Activated naive CD4-positive, alpha-beta T cell treated with anti-CD3 and anti-CD28 coated beads, Interleukin-2, amount 10 ng/mL, durations not matched to agents 7 days and 5 days (primary cell): ENCODE measurements at regions not wholly inside any gene's neighbourhood (a gene's known extent, or its start where the extent isn't known, plus 50 kb on each side); places are given as distances from the start of the nearest gene placed in this dataset.

Source experiments
- CTCF ChIA-PET: fragments of 350-600 bp; sonication (Branson Sonifier 250); formaldehyde crosslinking; loops from one replicate; lab custom pipeline; 2021; ENCODE audit warnings: antibody characterized with exemption; lab: Charles Lee
- DNase-seq: peaks from one replicate; pipeline ENCODE4 v3.0.0-alpha.2; 2020
- H3K27ac Mint-ChIP-seq: one replicate; pipeline ENCODE4 v1.8.0; 2021; ENCODE audit warnings: mild to moderate bottlenecking, moderate library complexity, mixed read lengths
- H3K27me3 Mint-ChIP-seq: one replicate; pipeline ENCODE4 v1.8.0; 2021; ENCODE audit warnings: mild to moderate bottlenecking, mixed read lengths
- H3K36me3 Mint-ChIP-seq: one replicate; pipeline ENCODE4 v1.8.0; 2021; ENCODE audit warnings: mixed read lengths
- H3K4me1 Mint-ChIP-seq: one replicate; pipeline ENCODE4 v1.8.0; 2021; ENCODE audit warnings: mixed read lengths
- H3K4me3 Mint-ChIP-seq: one replicate; pipeline ENCODE4 v1.8.0; 2021; ENCODE audit warnings: mild to moderate bottlenecking, moderate library complexity, mixed read lengths
- H3K9me3 Mint-ChIP-seq: one replicate; pipeline ENCODE4 v1.8.0; 2021; ENCODE audit warnings: mixed read lengths

DNA sequence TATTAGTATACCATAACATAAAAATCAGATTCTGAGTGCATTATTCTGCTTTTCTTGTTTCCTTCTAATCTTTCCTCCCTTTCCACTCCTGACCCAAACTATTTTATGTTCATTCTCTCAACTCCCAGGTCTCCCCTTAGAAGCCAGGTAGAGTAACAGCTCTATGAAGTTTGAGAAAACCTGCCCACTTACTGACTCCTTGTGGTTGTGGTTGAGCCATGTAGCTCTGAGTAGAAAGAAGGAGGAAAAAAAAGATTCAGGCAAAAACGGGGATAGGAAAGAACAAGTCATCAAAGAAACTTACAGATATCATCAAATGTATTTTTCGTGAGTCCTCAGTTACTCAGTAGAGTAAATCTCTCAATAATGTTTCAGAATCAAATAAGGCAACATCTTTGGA lies 216.7 kb downstream of the PMP22 start:
- Mint-ChIP-seq H3K27ac (no peak overlapping the region), H3K36me3 (no peaks in the 10 kb centered on the region), H3K9me3 (no peaks in the 10 kb centered on the region), H3K4me3 (no peak overlapping the region), H3K27me3 (peaks cover 4% of the 10 kb centered on the region), H3K4me1 (no peaks in the 10 kb centered on the region)
- CTCF ChIA-PET: no interaction called here
- DNase-seq: no peak

GRCh38 chr17:15042311-15042710 lies 222.8 kb downstream of the PMP22 start:
- Mint-ChIP-seq H3K27me3 (no peaks in the 10 kb centered on the region), H3K27ac (no peak overlapping the region), H3K4me3 (no peak overlapping the region), H3K4me1 (no peaks in the 10 kb centered on the region), H3K36me3 (no peaks in the 10 kb centered on the region), H3K9me3 (no peaks in the 10 kb centered on the region)
- CTCF ChIA-PET: no interaction called here
- no peak for DNase-seq

GRCh38 chr17:15039366-15039765 lies 225.8 kb downstream of the PMP22 start:
- CTCF ChIA-PET: no interaction called here
- Mint-ChIP-seq H3K27ac (no peak overlapping the region), H3K27me3 (no peaks in the 10 kb centered on the region)

GRCh38 chr17:15038656-15039055 lies 226.5 kb downstream of the PMP22 start:
- Mint-ChIP-seq H3K9me3 (peaks cover 5% of the 10 kb centered on the region), H3K4me1 (no peaks in the 10 kb centered on the region), H3K36me3 (no peaks in the 10 kb centered on the region), H3K4me3 (no peak overlapping the region), H3K27me3 (no peaks in the 10 kb centered on the region), H3K27ac (no peak overlapping the region)
- CTCF ChIA-PET: no interaction called here
- DNase-seq: no peak

More at GRCh38 chr17:15039366-15039765, 225.8 kb downstream of the PMP22 start:
- Mint-ChIP-seq H3K36me3 (no peaks in the 10 kb centered on the region), H3K4me3 (no peak overlapping the region), H3K9me3 (peaks cover 5% of the 10 kb centered on the region), H3K4me1 (no peaks in the 10 kb centered on the region)
- DNase-seq: no peak

DNA sequence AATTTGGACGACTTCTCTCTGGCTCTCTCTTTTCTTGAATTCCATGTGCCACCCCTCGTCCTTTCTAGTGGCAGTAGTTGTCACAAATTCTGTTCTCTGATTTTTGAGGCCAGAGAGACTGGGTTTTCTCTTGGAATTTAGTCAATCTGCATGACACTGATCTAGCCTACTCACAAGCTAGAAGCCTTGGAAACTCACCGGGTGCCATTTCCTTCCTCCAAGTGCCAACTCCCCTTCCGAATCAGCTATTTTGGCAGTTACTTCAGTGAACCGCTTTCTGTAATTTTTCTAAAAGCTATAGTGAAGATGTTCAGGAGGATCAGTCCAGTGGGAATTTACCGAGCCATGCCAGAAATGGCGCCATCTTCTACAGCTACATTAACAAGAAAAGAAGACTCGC lies 228.9 kb downstream of the PMP22 start:
- CTCF ChIA-PET: no interaction called here
- H3K36me3 Mint-ChIP-seq: no peaks in the 10 kb centered on the region
- no peaks in the 10 kb centered on the region for H3K27me3 Mint-ChIP-seq
- H3K27ac Mint-ChIP-seq: no peak overlapping the region
- H3K4me3 Mint-ChIP-seq: no peak overlapping the region
- no peak for DNase-seq
- no peaks in the 10 kb centered on the region for H3K4me1 Mint-ChIP-seq
- H3K9me3 Mint-ChIP-seq: peaks cover 5% of the 10 kb centered on the region

- Mint-ChIP-seq H3K9me3 (peaks cover 5% of the 10 kb centered on the region), H3K4me3 (no peak overlapping the region), H3K36me3 (no peaks in the 10 kb centered on the region), H3K4me1 (no peaks in the 10 kb centered on the region), H3K27me3 (no peaks in the 10 kb centered on the region), H3K27ac (no peak overlapping the region)
- CTCF ChIA-PET: no interaction called here
- no peak for DNase-seq
These were observed 233.2 kb downstream of the PMP22 start for GRCh38 chr17:15031975-15032374.

DNA sequence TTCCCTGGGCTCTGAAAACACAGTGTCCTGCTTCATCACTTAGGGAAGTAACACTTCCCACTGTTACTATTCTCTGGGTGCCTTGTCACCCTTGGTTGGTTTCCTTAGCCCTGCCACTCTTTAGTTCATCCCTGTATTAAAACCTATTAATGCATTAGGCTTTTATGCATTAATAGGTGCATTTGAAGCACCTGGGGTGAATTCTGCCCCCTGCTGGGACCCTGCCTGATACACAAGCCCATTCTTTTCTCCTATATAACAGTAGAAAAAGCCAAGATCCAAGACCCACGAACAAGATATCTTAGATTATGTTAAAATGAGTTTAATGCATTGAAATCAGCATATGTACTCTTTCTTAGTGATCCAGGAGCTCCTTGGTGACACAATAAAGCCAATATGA lies 235.7 kb downstream of the PMP22 start:
- peaks cover under 1% of the 10 kb centered on the region for H3K9me3 Mint-ChIP-seq
- no peaks in the 10 kb centered on the region for H3K36me3 Mint-ChIP-seq
- H3K27me3 Mint-ChIP-seq: no peaks in the 10 kb centered on the region
- no peaks in the 10 kb centered on the region for H3K4me1 Mint-ChIP-seq
- H3K27ac Mint-ChIP-seq: no peak overlapping the region
- no peak for DNase-seq
- no peak overlapping the region for H3K4me3 Mint-ChIP-seq
- CTCF ChIA-PET: no interaction called here

DNA sequence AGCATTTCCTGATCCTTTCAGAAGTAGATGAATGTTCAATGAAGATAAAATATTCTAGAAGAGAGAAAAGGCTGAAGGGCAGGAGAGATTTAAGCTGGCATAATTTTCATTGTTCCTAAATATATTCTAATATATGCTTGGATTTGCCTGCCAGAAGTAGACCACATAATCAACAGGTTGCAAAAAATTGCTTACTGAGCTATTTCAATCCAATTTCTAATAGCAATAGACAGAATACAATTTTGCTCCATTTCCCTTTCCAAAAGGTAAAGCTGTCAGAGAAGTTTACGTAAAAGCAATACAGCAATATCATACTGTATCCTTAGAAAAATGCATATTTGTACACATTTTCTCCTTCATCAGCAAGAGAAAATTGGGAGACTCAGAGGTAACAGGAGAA lies 237.3 kb downstream of the PMP22 start:
- Mint-ChIP-seq H3K27ac (no peak overlapping the region), H3K4me3 (no peak overlapping the region), H3K36me3 (no peaks in the 10 kb centered on the region), H3K9me3 (peaks cover 2% of the 10 kb centered on the region), H3K4me1 (no peaks in the 10 kb centered on the region), H3K27me3 (no peaks in the 10 kb centered on the region)
- DNase-seq: no peak
- CTCF ChIA-PET: no interaction called here

- no peaks in the 10 kb centered on the region for H3K36me3 Mint-ChIP-seq
- no peaks in the 10 kb centered on the region for H3K4me1 Mint-ChIP-seq
- no peak for DNase-seq
- H3K27ac Mint-ChIP-seq: no peak overlapping the region
- no peak overlapping the region for H3K4me3 Mint-ChIP-seq
- CTCF ChIA-PET: no interaction called here
- no peaks in the 10 kb centered on the region for H3K27me3 Mint-ChIP-seq
- peaks cover 2% of the 10 kb centered on the region for H3K9me3 Mint-ChIP-seq
These were observed 239.0 kb downstream of the PMP22 start for GRCh38 chr17:15026088-15026487.

- CTCF ChIA-PET: interaction anchor here (0.6 kb wide), 1 partner anchor 201 kb away, joined by 4 read pairs; no protein-coding TSS in a partner anchor
- Mint-ChIP-seq H3K9me3 (peaks cover 2% of the 10 kb centered on the region), H3K27me3 (no peaks in the 10 kb centered on the region)
These were observed 241.4 kb downstream of the PMP22 start for GRCh38 chr17:15023589-15024336.

GRCh38 chr17:15019158-15019557 lies 246.0 kb downstream of the PMP22 start:
- Mint-ChIP-seq H3K9me3 (no peaks in the 10 kb centered on the region), H3K4me3 (no peak overlapping the region), H3K4me1 (no peaks in the 10 kb centered on the region), H3K36me3 (no peaks in the 10 kb centered on the region), H3K27me3 (no peaks in the 10 kb centered on the region), H3K27ac (no peak overlapping the region)
- DNase-seq: no peak
- CTCF ChIA-PET: no interaction called here

More at GRCh38 chr17:15023589-15024336, 241.4 kb downstream of the PMP22 start:
- Mint-ChIP-seq H3K36me3 (no peaks in the 10 kb centered on the region), H3K4me1 (no peaks in the 10 kb centered on the region), H3K4me3 (no peak overlapping the region), H3K27ac (no peak overlapping the region)
- no peak for DNase-seq

GRCh38 chr17:15012351-15012980 lies 252.7 kb downstream of the PMP22 start:
- H3K27me3 Mint-ChIP-seq: peaks cover 4% of the 10 kb centered on the region
- DNase-seq: no peak
- no peaks in the 10 kb centered on the region for H3K9me3 Mint-ChIP-seq
- CTCF ChIA-PET: no interaction called here
- no peak overlapping the region for H3K4me3 Mint-ChIP-seq
- no peaks in the 10 kb centered on the region for H3K4me1 Mint-ChIP-seq
- H3K36me3 Mint-ChIP-seq: no peaks in the 10 kb centered on the region
- H3K27ac Mint-ChIP-seq: no peak overlapping the region

- CTCF ChIA-PET: no interaction called here
- DNase-seq: no peak
- Mint-ChIP-seq H3K4me1 (no peaks in the 10 kb centered on the region), H3K4me3 (no peak overlapping the region), H3K9me3 (no peaks in the 10 kb centered on the region), H3K27ac (no peak overlapping the region), H3K27me3 (peaks cover 4% of the 10 kb centered on the region), H3K36me3 (no peaks in the 10 kb centered on the region)
These were observed 256.0 kb downstream of the PMP22 start for GRCh38 chr17:15009087-15009486.

DNA sequence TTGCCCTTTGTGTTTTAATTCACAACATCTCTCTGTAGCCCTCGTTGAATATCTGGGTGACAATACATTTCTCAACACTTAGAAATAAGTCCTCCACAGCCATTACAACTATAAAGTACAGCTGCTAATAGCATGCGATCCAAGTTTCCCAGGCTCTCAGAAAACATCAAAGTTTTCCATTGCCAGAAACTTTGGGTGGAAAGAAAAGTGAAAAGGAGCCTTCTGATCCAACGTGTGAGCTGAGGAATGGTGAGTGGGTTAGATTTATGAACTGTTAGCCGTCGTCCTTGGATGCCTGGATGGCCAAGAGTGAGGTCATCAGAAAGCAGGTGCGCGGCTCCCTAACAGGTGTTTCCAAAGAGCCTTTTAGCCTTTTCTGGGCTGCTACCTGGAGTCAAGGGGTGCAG lies 258.0 kb downstream of the PMP22 start:
- Mint-ChIP-seq H3K36me3 (no peaks in the 10 kb centered on the region), H3K4me1 (no peaks in the 10 kb centered on the region), H3K27ac (no peak overlapping the region), H3K9me3 (no peaks in the 10 kb centered on the region), H3K27me3 (no peaks in the 10 kb centered on the region), H3K4me3 (no peak overlapping the region)
- no peak for DNase-seq
- CTCF ChIA-PET: interaction anchor here (0.6 kb wide), 1 partner anchor 723 kb away, joined by 3 read pairs; no protein-coding TSS in a partner anchor
